ENCODE measurements at regions not wholly inside any gene's neighbourhood (a gene's known extent, or its start where the extent isn't known, plus 50 kb on each side); places are given as distances from the start of the nearest gene placed in this dataset.
A peak's percentile ranks its signal among the peaks of the same experiment; 100 is the strongest.

- Mint-ChIP-seq H3K9me3 (ENCODE audit: unreplicated experiment) (no peaks in the 10 kb centered on the region), H3K4me3 (ENCODE audit: unreplicated experiment) (no peak overlapping the region), H3K27ac (ENCODE audit: low read depth, unreplicated experiment) (no peak overlapping the region), H3K36me3 (ENCODE audit: insufficient read depth, unreplicated experiment) (no peaks in the 10 kb centered on the region), H3K27me3 (ENCODE audit: insufficient read depth, unreplicated experiment) (no peaks in the 10 kb centered on the region), H3K4me1 (ENCODE audit: insufficient read depth, unreplicated experiment) (no peaks in the 10 kb centered on the region)
- no peak for TF ChIP-seq CTCF (IDR thresholded peaks at IDR 0.05; ENCODE audit: unreplicated experiment)
- POLR2A ChIA-PET: no interaction called here
- CTCF ChIA-PET: no interaction called here
- no TSS peak for BruUV-seq (replicated peaks)
- intact Hi-C loops (cut with micrococcal nuclease): loop anchor here (10.0 kb wide), 1 partner anchor 129 kb away; no protein-coding TSS in a partner anchor
- DNase-seq (ENCODE audit: unreplicated experiment): no peak
Measured at GRCh38 chr10:107415446-107415845, 250.9 kb upstream of the SORCS1 start.

GRCh38 chr10:107413971-107414370 is 249.5 kb upstream of the SORCS1 start:
- H3K4me1 Mint-ChIP-seq (ENCODE audit: insufficient read depth, unreplicated experiment): peaks cover 7% of the 10 kb centered on the region
- ChIA-PET CTCF (interaction anchor here (0.6 to 1.8 kb wide), 4 partner anchors 400 to 789 kb away, joined by 3 to 5 read pairs (median 4); no protein-coding TSS in a partner anchor), POLR2A (interaction anchor here (0.7 kb wide), 1 partner anchor 16 kb away, joined by 3 read pairs; no protein-coding TSS in a partner anchor)
- no peaks in the 10 kb centered on the region for H3K36me3 Mint-ChIP-seq (ENCODE audit: insufficient read depth, unreplicated experiment)
- no peak for DNase-seq (ENCODE audit: unreplicated experiment)
- no peaks in the 10 kb centered on the region for H3K27me3 Mint-ChIP-seq (ENCODE audit: insufficient read depth, unreplicated experiment)
- no peak for TF ChIP-seq CTCF (IDR thresholded peaks at IDR 0.05; ENCODE audit: unreplicated experiment)
- H3K9me3 Mint-ChIP-seq (ENCODE audit: unreplicated experiment): no peaks in the 10 kb centered on the region
- intact Hi-C loops (cut with micrococcal nuclease): loop anchor here (10.0 kb wide), 1 partner anchor 131 kb away; no protein-coding TSS in a partner anchor
- no TSS peak for BruUV-seq (replicated peaks)
- H3K27ac Mint-ChIP-seq (ENCODE audit: low read depth, unreplicated experiment): no peak overlapping the region
- H3K4me3 Mint-ChIP-seq (ENCODE audit: unreplicated experiment): no peak overlapping the region

- Mint-ChIP-seq H3K4me3 (ENCODE audit: unreplicated experiment) (no peak overlapping the region), H3K36me3 (ENCODE audit: insufficient read depth, unreplicated experiment) (no peaks in the 10 kb centered on the region), H3K27me3 (ENCODE audit: insufficient read depth, unreplicated experiment) (no peaks in the 10 kb centered on the region), H3K27ac (ENCODE audit: low read depth, unreplicated experiment) (no peak overlapping the region), H3K9me3 (ENCODE audit: unreplicated experiment) (no peaks in the 10 kb centered on the region), H3K4me1 (ENCODE audit: insufficient read depth, unreplicated experiment) (peaks cover 7% of the 10 kb centered on the region)
- intact Hi-C loops (cut with micrococcal nuclease): loop anchor here (1.0 to 5.0 kb wide), 6 partner anchors 405 to 1135 kb away; no protein-coding TSS in a partner anchor
- peak; percentile 63 for DNase-seq (ENCODE audit: unreplicated experiment)
- peak; percentile 55 for TF ChIP-seq CTCF (IDR thresholded peaks at IDR 0.05; ENCODE audit: unreplicated experiment)
- CTCF ChIA-PET: interaction anchor here (0.5 to 4.6 kb wide), 45 partner anchors 9 to 1500 kb away, joined by 3 to 110 read pairs (median 3); no protein-coding TSS in a partner anchor
- no TSS peak for BruUV-seq (replicated peaks)
- POLR2A ChIA-PET: interaction anchor here (1.3 kb wide), 1 partner anchor 795 kb away, joined by 3 read pairs; no protein-coding TSS in a partner anchor
Measured at GRCh38 chr10:107409522-107409921, 245.0 kb upstream of the SORCS1 start.

GRCh38 chr10:107398115-107398514 is 233.6 kb upstream of the SORCS1 start:
- no peak overlapping the region for H3K27ac Mint-ChIP-seq (ENCODE audit: low read depth, unreplicated experiment)
- ChIA-PET CTCF (interaction anchor here (1.3 kb wide), 1 partner anchor 307 kb away, joined by 3 read pairs; no protein-coding TSS in a partner anchor), POLR2A (no interaction called here)
- DNase-seq (ENCODE audit: unreplicated experiment): no peak
- no peaks in the 10 kb centered on the region for H3K36me3 Mint-ChIP-seq (ENCODE audit: insufficient read depth, unreplicated experiment)
- H3K4me1 Mint-ChIP-seq (ENCODE audit: insufficient read depth, unreplicated experiment): peaks cover 5% of the 10 kb centered on the region
- no peaks in the 10 kb centered on the region for H3K9me3 Mint-ChIP-seq (ENCODE audit: unreplicated experiment)
- no peak overlapping the region for H3K4me3 Mint-ChIP-seq (ENCODE audit: unreplicated experiment)
- intact Hi-C loops (cut with micrococcal nuclease): no loop called here
- no TSS peak for BruUV-seq (replicated peaks)
- H3K27me3 Mint-ChIP-seq (ENCODE audit: insufficient read depth, unreplicated experiment): no peaks in the 10 kb centered on the region
- no peak for TF ChIP-seq CTCF (IDR thresholded peaks at IDR 0.05; ENCODE audit: unreplicated experiment)

Measured in MCF 10A (cell line).